DMS53 (cell line): ENCODE measurements at regions not wholly inside any gene's neighbourhood (a gene's known extent, or its start where the extent isn't known, plus 50 kb on each side); places are given as distances from the start of the nearest gene placed in this dataset.

Experiments used
- DNase-seq: peaks from one replicate; lab custom pipeline; 2025; lab: John Stamatoyannopoulos, UW

DNA sequence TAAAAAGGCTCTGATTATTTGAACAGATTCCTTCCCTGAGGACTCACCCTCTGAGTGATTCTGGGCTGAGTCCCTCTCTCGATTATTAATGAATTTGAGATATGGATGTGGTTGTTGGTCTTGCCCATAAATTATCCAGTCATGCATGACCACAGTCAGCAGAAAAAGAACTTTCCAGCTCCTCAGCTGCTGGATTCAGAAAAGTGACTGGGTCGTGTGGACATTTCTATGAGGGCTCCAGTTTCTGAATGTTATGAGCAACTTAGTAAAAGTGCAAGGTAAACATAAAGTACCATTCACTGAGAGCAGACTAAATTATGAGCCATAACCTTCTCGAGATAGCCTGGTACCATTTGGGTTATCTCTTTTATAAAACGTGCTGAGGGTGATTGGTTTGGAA is 100.1 kb upstream of the CLDN10 start:
- DNase-seq = no peak

DNA sequence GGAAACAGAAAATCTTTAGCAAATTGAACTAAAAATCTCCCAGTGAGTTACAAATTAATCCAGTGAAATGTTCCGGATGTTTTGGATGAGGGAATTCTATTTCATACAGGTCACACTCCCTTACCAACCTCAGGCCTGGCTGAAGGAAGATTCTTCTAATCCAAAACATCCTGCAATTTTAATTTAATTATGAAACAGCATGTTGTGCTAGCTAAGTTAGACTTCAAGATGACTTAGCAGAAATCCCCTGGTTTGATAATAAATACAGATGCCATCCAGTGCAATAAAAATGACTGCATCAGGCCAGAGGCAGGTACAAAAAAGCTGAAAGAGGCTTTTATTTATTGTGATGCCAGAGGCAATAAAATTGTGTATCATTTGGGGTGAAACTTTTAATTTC is 96.7 kb upstream of the CLDN10 start:
- no peak for DNase-seq

DNA sequence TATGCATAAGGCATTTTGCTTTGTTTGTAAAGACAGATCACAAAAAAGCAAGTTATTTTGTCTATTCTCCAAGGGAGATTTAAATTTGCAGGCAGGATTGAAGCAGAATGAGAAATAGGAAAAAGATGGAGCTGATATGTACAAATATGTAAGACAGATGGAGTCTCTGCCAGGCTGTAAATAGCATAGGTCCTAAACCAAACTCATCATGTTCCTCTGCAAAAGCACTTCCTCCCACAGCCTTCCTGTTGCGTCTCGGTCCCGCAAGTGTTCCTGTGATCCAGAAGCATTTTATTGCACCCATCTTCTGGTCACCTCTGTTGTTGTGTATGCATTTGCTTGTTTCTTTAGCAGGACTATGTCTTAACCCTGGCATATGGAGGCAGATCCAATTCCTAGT is 95.7 kb upstream of the CLDN10 start:
- no peak for DNase-seq

GRCh38 chr13:95457294-95457693 is 95.2 kb upstream of the CLDN10 start:
- no peak for DNase-seq

- DNase-seq = no peak
Measured at GRCh38 chr13:95462801-95463200, 89.7 kb upstream of the CLDN10 start.

DNA sequence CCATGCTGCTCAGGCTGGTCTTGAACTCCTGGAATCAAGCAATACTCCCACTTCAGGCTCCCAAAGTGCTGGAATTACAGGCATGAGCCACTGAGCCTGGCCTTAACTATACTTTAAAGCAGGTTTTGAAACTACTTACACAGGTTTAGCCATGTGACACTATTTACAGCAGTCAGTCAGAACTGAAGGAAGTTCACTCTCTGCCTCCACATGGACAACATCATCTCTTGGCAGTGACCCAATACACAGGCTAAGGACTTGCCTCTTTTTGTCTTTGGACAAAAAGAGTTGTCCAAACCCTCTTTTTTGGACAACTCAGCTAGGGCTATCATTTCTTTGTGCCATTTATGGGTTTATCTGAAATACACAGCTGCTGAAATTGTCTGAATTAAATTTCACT is 89.0 kb upstream of the CLDN10 start:
- DNase-seq = peak; percentile 4

DNA sequence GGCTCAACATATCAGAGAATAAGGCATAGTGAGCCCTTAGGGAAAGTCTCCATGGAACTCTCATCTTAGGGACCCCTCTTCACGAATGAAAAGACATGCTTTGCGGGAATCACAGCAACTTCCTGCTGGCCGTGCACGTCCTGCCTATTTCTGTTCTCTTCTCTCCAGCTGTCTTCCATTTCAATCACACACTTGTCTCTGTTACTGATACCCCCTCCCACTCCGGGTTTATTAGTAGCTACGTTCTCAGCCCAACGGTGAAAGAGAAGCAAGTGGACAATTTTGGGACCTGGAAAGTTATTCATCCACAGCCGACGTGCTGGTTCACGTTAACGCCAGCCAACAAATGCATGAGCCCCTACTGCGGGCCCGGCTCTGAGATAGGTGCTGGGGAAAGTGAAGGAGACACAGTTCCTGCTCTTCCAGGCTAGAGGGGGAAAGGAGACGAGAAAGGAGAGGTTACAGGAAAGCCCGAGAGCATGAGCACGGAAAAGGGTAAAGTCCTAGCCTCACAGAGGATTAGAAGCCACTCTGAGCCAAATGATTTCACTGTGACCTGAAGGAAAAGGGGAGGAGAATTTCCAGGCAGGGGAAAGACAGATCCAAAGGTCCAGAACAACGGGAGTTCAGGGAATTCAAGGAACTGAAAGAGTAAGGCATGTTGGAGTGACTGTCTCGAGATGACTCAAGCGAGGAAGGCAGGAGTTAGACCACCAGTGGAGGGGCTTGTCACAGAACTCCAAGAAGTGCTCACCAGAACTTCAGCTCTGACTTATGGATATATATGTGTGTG is 81.8 kb upstream of the CLDN10 start:
- DNase-seq = no peak

DNA sequence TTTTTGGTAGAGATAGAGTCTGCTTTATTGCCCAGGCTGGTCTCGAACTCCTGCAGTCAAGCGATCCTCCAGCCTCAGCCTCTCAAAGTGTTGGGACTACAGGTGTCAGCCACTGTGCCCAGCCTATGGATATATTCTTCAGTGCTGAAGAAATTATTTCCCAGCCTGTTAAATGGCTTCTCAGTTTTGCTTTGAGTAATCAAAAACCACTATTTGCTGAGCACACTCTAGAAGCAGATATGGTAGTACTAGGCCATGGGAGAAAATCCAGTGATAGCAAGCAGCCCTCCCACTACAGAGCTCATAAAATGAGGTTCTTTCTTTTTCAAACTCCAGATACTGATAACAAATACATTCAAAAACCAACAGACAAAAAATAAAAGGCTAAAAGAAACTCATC is 80.6 kb upstream of the CLDN10 start:
- DNase-seq = no peak

DNA sequence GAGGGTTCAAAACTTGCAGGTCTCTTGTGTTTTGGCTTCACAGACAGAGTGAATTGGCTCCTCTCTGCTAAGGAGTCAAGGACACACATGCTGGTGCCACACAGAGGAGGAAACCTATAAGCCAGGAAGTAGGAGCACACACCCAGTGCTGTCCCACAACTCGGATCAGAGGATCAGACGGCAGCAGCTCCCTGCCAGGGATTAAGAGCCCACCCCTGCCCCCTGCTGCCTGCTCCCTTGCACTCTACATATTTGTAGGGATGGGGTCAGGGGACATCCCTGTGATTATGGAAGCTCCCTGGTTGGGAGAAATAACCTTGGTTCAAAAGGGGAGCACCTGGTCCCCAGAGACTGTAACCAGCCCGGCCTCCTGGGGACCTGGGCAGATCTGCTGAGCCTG is 77.5 kb upstream of the CLDN10 start:
- DNase-seq = no peak

DNA sequence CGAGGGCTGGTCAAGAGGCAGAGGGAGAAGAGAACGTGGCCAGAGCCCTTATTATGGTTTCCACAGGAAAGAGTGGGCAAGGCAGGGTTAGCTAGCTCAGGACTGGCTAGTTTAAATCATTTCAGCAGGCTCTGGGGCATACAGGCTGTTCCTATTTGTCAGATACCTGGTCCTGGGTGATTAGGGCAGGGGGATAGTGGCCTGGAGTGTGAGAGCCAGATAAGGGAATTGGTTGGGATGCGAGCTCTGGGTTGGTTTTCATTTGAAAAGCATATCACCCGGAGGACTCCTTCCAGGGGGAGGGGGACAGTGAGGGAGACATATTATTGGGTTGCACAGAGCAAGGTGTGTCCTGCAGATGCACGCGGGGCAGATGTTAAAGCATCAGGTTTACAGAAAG is 75.3 kb upstream of the CLDN10 start:
- DNase-seq = no peak

DNA sequence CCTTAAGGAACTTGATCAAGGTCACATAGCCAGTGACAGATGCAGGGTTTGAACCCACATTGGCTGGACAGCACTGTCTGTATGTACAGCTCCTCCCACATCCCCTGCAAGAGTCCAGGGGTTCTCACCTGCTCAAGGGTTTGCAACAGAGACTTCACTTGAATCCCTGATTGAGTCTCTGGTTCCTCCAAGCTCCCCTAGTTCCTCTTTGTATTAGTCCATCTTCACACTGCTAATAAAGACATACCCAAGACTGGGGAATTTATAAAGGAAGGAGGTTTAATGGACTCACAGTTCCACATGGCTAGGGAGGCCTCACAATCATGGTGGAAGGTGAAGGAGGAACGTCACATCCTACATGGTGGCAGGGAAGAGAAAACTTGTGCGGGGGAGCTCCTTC is 72.8 kb upstream of the CLDN10 start:
- DNase-seq = no peak

GRCh38 chr13:95480131-95480545 is 72.4 kb upstream of the CLDN10 start:
- no peak for DNase-seq

DNA sequence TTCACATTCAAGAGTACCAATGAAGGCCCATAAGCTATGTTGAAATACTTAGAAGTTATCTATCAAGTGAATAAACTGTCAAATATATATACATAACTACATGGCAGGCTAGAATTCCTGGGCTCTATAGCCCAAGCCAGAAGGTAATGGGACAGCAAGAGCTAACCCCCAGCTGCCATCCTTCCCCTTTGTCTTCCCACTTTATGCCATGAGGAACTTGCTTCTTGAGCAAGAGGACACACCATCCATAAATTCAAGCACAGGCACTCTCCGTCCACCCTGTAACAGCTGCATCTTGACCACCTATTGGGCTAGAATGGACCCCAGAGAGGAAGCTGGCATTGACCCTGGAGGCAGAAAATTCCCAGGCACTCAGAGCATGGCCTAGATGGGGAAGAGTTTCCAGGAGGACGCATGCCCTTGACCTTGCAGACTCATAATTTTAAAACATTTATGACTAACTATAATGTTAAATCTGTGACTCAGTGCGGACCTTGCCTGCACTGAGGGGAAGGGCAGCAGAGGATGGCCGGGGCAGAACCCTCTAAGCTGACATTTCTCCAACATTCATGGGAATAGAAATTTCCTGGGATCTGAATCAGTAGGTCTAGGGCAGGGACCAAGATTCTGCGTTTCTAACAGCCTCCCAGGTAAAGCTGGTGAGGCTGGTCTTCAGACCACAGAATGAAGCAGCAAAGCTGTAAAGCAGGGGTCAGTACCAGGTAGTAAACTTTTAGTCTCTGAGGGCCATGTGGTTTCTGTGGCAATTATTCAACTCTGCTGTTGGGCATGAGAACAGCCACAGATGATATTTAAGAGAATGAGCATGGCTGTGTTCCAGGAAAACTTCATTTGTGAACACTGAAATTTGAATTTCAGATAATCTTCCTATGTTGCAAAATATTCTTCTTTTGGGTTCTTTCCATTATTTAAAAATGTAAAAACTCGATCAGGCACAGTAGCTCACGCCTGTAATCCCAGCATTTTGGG is 71.4 kb upstream of the CLDN10 start:
- DNase-seq = no peak

- no peak for DNase-seq
Measured at GRCh38 chr13:95484052-95484451, 68.5 kb upstream of the CLDN10 start.

GRCh38 chr13:95485045-95485517 is 67.4 kb upstream of the CLDN10 start:
- DNase-seq = no peak

DNA sequence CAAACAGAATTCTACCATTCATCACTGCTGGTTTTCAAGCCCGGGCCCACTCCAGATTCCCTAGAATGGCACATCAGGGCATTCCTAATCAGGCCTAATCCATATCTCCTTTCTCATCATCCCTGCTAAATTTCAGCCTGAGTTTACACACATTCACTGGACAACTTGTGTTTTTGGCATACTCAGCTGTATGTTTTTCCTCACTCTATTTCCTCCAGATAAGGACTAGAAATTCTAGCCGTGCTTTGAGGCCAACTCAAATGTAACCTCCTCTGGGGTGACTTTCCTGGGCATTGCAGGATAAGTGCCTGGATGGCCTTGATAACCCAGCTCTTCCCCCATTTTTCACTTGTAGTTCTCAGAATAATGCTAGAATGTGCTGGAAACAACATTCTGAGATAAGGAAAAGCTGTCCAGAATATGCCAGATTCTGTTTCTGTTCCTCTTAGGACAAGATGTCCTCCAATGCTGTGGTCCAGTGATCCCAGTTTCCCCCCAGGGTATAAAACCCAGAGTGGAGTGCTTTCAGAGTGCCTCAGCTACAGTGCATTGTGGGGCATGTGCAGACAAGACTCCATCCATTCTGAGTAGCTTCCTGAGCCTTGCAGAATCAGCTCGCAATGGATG is 66.9 kb upstream of the CLDN10 start:
- no peak for DNase-seq

- no peak for DNase-seq
Measured at GRCh38 chr13:95492044-95492801, 60.3 kb upstream of the CLDN10 start.

DNA sequence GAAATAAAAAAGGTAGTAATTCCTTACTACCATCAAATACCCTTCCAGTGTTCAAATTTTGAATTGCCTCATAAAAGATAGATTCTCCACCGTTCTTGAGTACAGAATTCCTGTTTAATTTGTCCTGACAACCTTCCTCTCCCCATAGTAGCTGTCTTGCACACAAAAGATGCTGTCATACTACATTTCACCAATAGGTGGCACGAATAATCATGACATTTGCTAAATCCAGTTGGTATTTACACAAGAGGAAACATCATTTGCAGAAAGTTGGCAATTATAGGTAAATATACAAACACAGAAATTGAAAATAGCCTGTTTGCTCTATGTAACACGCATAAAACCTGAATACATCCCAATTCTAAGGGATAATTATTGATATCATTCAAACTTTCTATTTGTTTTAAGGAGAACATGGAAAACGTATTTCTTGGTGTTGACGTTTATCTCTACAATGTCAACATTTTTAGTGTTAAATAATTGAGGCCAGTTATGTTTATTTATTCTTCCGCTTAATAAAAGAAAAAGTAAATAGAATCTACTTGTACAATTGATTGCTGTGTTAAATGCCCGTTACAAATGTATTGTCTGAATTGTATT is 58.3 kb upstream of the CLDN10 start:
- peak; percentile 62 for DNase-seq

DNA sequence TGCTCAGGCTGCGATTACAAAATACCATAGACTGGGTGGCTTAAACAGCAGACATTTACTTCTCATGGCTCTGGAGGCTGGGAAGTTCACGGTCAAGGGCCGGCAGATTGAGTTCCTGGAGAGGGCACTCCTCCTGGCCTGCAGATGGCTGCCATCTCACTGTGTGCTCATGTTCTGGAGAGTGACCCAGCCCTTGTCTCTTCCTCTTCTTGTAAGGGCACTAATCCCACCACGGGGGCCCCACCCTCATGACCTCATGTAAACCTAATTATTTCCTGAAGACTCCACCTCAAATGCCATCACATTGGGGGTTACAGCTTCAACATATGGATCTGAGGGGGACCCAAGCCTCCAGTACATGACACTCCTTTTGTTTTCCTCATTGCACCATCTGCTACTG is 56.0 kb upstream of the CLDN10 start:
- DNase-seq = no peak

- no peak for DNase-seq
Measured at GRCh38 chr13:95497381-95497807, 55.1 kb upstream of the CLDN10 start.

- DNase-seq = no peak
Measured at GRCh38 chr13:95498886-95499285, 53.6 kb upstream of the CLDN10 start.
